HEK293T (cell line): ENCODE measurements at regions not wholly inside any gene's neighbourhood (a gene's known extent, or its start where the extent isn't known, plus 50 kb on each side); places are given as distances from the start of the nearest gene placed in this dataset.

ENCODE experiments used
- CTCF ChIA-PET: fragments of 350-600 bp; formaldehyde crosslinking; extraction: SDS; loops from one replicate; lab custom pipeline; 2021; ENCODE audit warnings: antibody characterized with exemption, inconsistent platforms; lab: Yijun Ruan, JAX
- POLR2A ChIA-PET: fragments of 350-600 bp; formaldehyde crosslinking; extraction: SDS; loops from one replicate; lab custom pipeline; 2020; ENCODE audit warnings: antibody characterized with exemption, inconsistent platforms; lab: Yijun Ruan, JAX
- DNase-seq: peaks from one replicate; pipeline ENCODE4 v3.0.0; 2012; ENCODE audit warnings: mixed read lengths; ENCODE audit errors: extremely low spot score
- ARNT ChIP-seq: fragments of 450-650 bp; IDR thresholded peaks from 2 replicates; pipeline ENCODE4 v1.6.1; 2017; ENCODE audit warnings: mild to moderate bottlenecking
- BHLHE40 ChIP-seq: fragments of 450-650 bp; IDR thresholded peaks from 2 replicates; pipeline ENCODE4 v1.6.1; 2016; ENCODE audit warnings: mild to moderate bottlenecking, moderate library complexity, borderline replicate concordance
- CTBP1 ChIP-seq: fragments of 450-650 bp; IDR thresholded peaks from 2 replicates; pipeline ENCODE4 v1.6.1; 2016; ENCODE audit warnings: borderline replicate concordance
- ELF4 ChIP-seq: fragments of 450-650 bp; IDR thresholded peaks from 2 replicates; pipeline ENCODE4 v1.6.1; 2017; ENCODE audit warnings: antibody characterized with exemption
- FOXA1 ChIP-seq: fragments of 450-650 bp; IDR thresholded peaks from 2 replicates; pipeline ENCODE4 v1.6.1; 2016; ENCODE audit warnings: mild to moderate bottlenecking
- FOXK2 ChIP-seq: fragments of 450-650 bp; IDR thresholded peaks from 2 replicates; pipeline ENCODE4 v1.6.1; 2016; ENCODE audit warnings: mild to moderate bottlenecking
- FOXM1 ChIP-seq: fragments of 450-650 bp; IDR thresholded peaks from 2 replicates; pipeline ENCODE4 v1.6.1; 2017; ENCODE audit warnings: mild to moderate bottlenecking, borderline replicate concordance
- HDGF ChIP-seq: fragments of 450-650 bp; IDR thresholded peaks from 2 replicates; pipeline ENCODE4 v1.6.1; 2017; ENCODE audit warnings: antibody characterized with exemption, borderline replicate concordance
- L3MBTL2 ChIP-seq: fragments of 450-650 bp; conservative IDR thresholded peaks from 2 replicates; pipeline ENCODE4 v1.6.1; 2016; ENCODE audit warnings: mild to moderate bottlenecking
- LEF1 ChIP-seq: fragments of 450-650 bp; IDR thresholded peaks from 2 replicates; pipeline ENCODE4 v1.6.1; 2017; ENCODE audit warnings: mild to moderate bottlenecking, borderline replicate concordance
- NFRKB ChIP-seq: fragments of 450-650 bp; IDR thresholded peaks from 2 replicates; pipeline ENCODE4 v1.6.1; 2016; ENCODE audit warnings: mild to moderate bottlenecking, moderate library complexity
- PKNOX1 ChIP-seq: fragments of 450-650 bp; IDR thresholded peaks from 2 replicates; pipeline ENCODE4 v1.6.1; 2016
- SP1 ChIP-seq: fragments of 450-650 bp; IDR thresholded peaks from 2 replicates; pipeline ENCODE4 v1.6.1; 2017
- SUZ12 ChIP-seq: fragments of 450-650 bp; IDR thresholded peaks from 2 replicates; pipeline ENCODE4 v1.6.1; 2016; ENCODE audit warnings: mild to moderate bottlenecking
- TARDBP ChIP-seq: fragments of 450-650 bp; IDR thresholded peaks from 2 replicates; pipeline ENCODE4 v1.6.1; 2016
- ZNF384 ChIP-seq: fragments of 450-650 bp; IDR thresholded peaks from 2 replicates; pipeline ENCODE4 v1.6.1; 2016

DNA sequence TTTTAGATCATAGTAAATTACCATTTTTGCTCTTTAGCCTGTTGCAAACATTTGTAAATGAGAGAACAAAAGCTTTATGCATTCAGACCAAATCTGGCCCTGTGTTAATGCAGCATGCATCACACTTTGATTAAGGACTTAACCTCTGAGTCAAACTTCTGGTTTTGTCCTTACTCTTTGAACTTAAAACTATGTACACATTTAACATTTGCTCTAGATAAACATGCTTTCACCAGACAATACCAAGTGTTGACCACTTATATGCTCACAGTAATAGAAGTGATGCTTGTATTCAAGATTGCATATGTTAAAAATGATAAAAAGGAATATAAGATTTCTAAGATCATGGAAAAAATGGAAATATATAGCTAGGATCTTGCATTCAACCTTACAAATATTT, 1095.3 kb downstream of the ADGRL2 start:
- ChIA-PET POLR2A (no interaction called here), CTCF (no interaction called here)
- no peak for DNase-seq
- TF ChIP-seq CTBP1: no peak
- TF ChIP-seq BHLHE40: no peak
- TF ChIP-seq PKNOX1: no peak
- TF ChIP-seq SUZ12: no peak
- TF ChIP-seq SP1: no peak
- no peak for TF ChIP-seq FOXK2
- TF ChIP-seq TARDBP: no peak

DNA sequence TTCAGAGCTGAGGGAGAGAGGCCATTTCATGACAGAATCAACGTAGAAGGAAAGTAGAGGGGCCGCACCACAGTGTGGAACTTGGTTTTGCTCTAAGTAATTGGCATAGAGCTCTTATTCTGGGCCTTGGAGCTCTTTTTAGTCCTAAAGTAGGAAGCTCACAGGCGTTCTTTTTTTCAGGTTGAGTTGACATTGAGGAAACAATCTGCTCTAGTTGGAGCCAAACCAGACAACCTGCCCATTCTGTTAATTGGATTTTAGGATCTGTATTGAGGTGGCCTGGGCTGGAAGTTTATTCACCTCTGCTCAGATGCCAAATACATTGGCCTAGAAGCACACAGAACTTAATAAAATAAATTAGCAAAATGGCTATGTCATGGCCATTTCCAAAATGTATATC, 1093.9 kb downstream of the ADGRL2 start:
- no peak for DNase-seq
- CTCF ChIA-PET: no interaction called here
- POLR2A ChIA-PET: no interaction called here
- TF ChIP-seq HDGF (no peak), CTBP1 (no peak), NFRKB (no peak), L3MBTL2 (no peak), FOXM1 (no peak), FOXK2 (no peak), SP1 (no peak), TARDBP (no peak), LEF1 (no peak), SUZ12 (no peak), ELF4 (no peak), FOXA1 (no peak), ZNF384 (no peak), PKNOX1 (no peak), BHLHE40 (no peak), ARNT (no peak)

DNA sequence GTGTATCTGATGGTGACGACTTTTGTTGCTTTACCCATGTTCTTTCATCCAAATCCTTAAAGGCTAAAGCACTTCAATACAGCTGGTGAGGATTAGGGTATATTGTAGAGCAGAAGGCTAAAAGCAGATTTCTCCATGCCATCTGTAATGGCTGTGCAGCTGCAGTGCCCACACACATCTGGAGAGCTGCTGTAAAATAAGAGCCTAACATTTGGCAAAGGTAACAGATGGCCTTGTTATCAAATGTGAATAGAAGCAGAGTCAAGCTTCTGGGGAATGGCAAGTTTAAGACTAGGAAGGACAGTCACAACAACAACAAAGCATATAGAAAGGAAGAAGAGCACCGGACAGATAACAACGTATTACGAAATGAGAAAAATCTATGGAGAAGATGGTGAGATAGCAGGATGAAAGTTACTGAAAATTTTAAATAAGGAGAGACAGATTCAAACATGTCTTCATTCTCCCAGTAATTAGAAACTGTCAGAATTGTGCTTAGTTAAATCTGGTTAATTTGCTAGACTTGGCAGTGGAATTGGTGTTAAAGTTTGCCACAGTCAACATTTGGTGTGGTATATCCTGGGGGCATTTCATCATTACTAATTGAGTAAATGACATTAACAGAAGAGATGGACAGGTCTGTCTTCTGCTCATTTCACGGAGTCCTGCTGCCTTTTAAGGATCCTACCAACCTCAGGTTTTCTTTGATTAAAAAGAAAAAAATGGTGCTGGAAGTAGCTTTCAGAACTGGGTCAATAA, 1093.2 kb downstream of the ADGRL2 start:
- TF ChIP-seq FOXA1: no peak
- ChIA-PET POLR2A (no interaction called here), CTCF (no interaction called here)
- DNase-seq: no peak

DNA sequence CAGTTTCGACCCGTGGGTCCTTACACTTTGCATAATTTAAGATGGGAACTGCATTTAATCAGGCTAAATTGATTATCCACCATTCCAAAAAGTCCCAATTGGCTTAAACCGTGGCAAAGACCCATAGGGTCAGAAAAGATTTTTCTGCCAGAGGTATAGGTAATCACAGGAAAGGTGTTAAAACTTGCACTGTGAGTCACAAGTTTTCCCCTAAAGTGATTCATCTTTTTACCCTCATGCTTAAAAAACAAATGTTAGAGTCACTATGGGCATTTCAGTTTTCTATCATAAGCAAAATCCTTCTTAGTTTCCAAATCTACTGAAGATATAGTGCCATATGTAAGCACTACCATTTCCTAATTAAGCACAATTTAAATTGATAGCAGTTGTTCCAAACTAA, 1079.8 kb downstream of the ADGRL2 start:
- no peak for DNase-seq
- ChIA-PET POLR2A (no interaction called here), CTCF (no interaction called here)
- no peak for TF ChIP-seq TARDBP
- no peak for TF ChIP-seq PKNOX1
- TF ChIP-seq CTBP1: no peak
- TF ChIP-seq ELF4: no peak
- TF ChIP-seq ARNT: no peak
- TF ChIP-seq BHLHE40: no peak
- TF ChIP-seq HDGF: no peak
- no peak for TF ChIP-seq LEF1
- no peak for TF ChIP-seq FOXM1
- TF ChIP-seq L3MBTL2: no peak
- no peak for TF ChIP-seq FOXK2
- TF ChIP-seq FOXA1: no peak
- TF ChIP-seq SUZ12: no peak
- no peak for TF ChIP-seq NFRKB

DNA sequence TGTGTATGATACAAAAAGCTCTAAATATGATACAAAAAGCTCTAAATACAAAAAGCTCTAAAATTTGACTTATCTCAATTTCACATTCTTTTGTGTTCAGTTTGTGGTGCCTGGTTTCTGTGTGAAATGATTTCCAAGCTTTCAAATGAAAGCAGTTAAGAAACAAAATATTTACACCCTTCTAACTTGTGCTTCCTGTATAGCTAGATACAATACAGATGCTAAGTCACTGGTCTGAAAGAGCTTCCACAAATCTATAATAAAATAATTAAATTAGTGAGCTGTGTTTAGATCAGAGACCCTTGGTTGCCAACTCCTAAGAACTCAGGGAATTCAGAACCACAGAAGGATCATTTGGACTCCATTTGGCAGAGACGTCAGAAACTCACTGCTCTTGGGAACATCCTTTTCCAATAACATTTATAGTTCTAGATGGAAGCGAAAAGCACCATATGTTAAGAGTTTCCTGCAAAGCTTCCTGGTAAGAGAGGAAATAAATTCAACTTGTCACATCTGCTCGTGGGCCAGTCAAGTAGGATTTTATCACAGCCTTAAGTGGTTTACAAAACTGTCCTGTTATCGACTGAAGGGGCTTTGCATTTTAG, 1079.1 kb downstream of the ADGRL2 start:
- CTCF ChIA-PET: interaction anchor here (0.7 kb wide), 1 partner anchor 16 kb away, joined by 3 read pairs; no protein-coding TSS in a partner anchor
- TF ChIP-seq ELF4 (no peak), CTBP1 (no peak), L3MBTL2 (no peak), BHLHE40 (no peak), LEF1 (no peak), ARNT (no peak), FOXM1 (no peak), HDGF (no peak), NFRKB (no peak), SUZ12 (no peak), ZNF384 (no peak), SP1 (no peak), FOXA1 (no peak), TARDBP (no peak), PKNOX1 (no peak), FOXK2 (no peak)
- DNase-seq: no peak
- POLR2A ChIA-PET: interaction anchor here (0.6 kb wide), 1 partner anchor 899 kb away, joined by 3 read pairs; no protein-coding TSS in a partner anchor

GRCh38 chr1:82875170-82875569, 1074.4 kb downstream of the ADGRL2 start:
- CTCF ChIA-PET: no interaction called here
- TF ChIP-seq CTBP1 (no peak), SUZ12 (no peak), FOXM1 (no peak), ARNT (no peak), ELF4 (no peak), HDGF (no peak), BHLHE40 (no peak), L3MBTL2 (no peak), TARDBP (no peak), NFRKB (no peak), FOXK2 (no peak), SP1 (no peak), ZNF384 (no peak)
- DNase-seq: no peak
- POLR2A ChIA-PET: no interaction called here
